Activated CD4-positive, alpha-beta T cell treated with anti-CD3 and anti-CD28 coated beads, Interleukin-2, amount 50 U/mL, for 48 hours (primary cell): ENCODE measurements at regions not wholly inside any gene's neighbourhood (a gene's known extent, or its start where the extent isn't known, plus 50 kb on each side); places are given as distances from the start of the nearest gene placed in this dataset.
A peak's percentile ranks its signal among the peaks of the same experiment; 100 is the strongest.
"Not testable (repeated sequence)": the region's sequence is repeated elsewhere in the genome, so short reads cannot be mapped to it uniquely, and the experiment has no call there.

Experiments
- DNase-seq, 2 experiments: peaks; one replicate each; pipeline ENCODE4 v3.0.0-alpha.2; 2020

GRCh38 chr1:214715126-214715525, 112.1 kb downstream of the CENPF start:
- no peak for DNase-seq

GRCh38 chr1:214717351-214717750, 114.4 kb downstream of the CENPF start:
- no peak for DNase-seq

- no peak for DNase-seq
Measured at GRCh38 chr1:214718724-214719123, 115.7 kb downstream of the CENPF start.

- no peak for DNase-seq
Measured at GRCh38 chr1:214719207-214719606, 116.2 kb downstream of the CENPF start.

GRCh38 chr1:214720561-214720960, 117.6 kb downstream of the CENPF start:
- DNase-seq: no peak

GRCh38 chr1:214727274-214727673, 124.3 kb downstream of the CENPF start:
- no peak for DNase-seq

- DNase-seq: no peak
Measured at GRCh38 chr1:214739621-214740238, 136.7 kb downstream of the CENPF start.

- no peak for DNase-seq
Measured at GRCh38 chr1:214740471-214740870, 137.5 kb downstream of the CENPF start.

GRCh38 chr1:214747050-214747635, 144.1 kb downstream of the CENPF start:
- no peak for DNase-seq

- no peak for DNase-seq
Measured at GRCh38 chr1:214753236-214753852, 150.3 kb downstream of the CENPF start.

- DNase-seq: no peak
Measured at GRCh38 chr1:214761030-214761429, 158.0 kb downstream of the CENPF start.

GRCh38 chr1:214762902-214763301, 159.9 kb downstream of the CENPF start:
- no peak for DNase-seq

- DNase-seq: no peak
Measured at GRCh38 chr1:214764502-214764901, 161.5 kb downstream of the CENPF start.

GRCh38 chr1:214767221-214767620, 164.2 kb downstream of the CENPF start:
- DNase-seq: no peak

GRCh38 chr1:214769666-214770065, 166.7 kb downstream of the CENPF start:
- not testable (repeated sequence) for DNase-seq

GRCh38 chr1:214777364-214777763, 174.4 kb downstream of the CENPF start:
- DNase-seq: no peak

- DNase-seq: no peak
Measured at GRCh38 chr1:214791961-214792360, 189.0 kb downstream of the CENPF start.

- no peak for DNase-seq
Measured at GRCh38 chr1:214792527-214793186, 189.7 kb downstream of the CENPF start.

- no peak for DNase-seq
Measured at GRCh38 chr1:214793708-214794107, 190.7 kb downstream of the CENPF start.

- no peak for DNase-seq
Measured at GRCh38 chr1:214801191-214801590, 198.2 kb downstream of the CENPF start.

GRCh38 chr1:214808845-214809460, 206.0 kb downstream of the CENPF start:
- no peak for DNase-seq

- DNase-seq: no peak
Measured at GRCh38 chr1:214816603-214817002, 213.6 kb downstream of the CENPF start.

- peak; percentile 2 to 10 for DNase-seq
Measured at GRCh38 chr1:214823311-214824117, 220.5 kb downstream of the CENPF start.
